BE2C (cell line): ENCODE measurements at regions not wholly inside any gene's neighbourhood (a gene's known extent, or its start where the extent isn't known, plus 50 kb on each side); places are given as distances from the start of the nearest gene placed in this dataset.

Experiments used
- DNase-seq: peaks from one replicate; pipeline ENCODE4 v3.0.0-alpha.2; 2020
- H3K27me3 ChIP-seq: fragments of 250-450 bp; sonication (Bioruptor Pico); 2 replicates; pipeline ENCODE4 v1.5.1; 2020; ENCODE audit warnings: mild to moderate bottlenecking
- H3K36me3 ChIP-seq: fragments of 250-450 bp; sonication (Bioruptor Pico); 2 replicates; pipeline ENCODE4 v1.5.1; 2020; ENCODE audit warnings: mild to moderate bottlenecking
- H3K4me1 ChIP-seq: fragments of 250-450 bp; sonication (Bioruptor Pico); 2 replicates; pipeline ENCODE4 v1.5.1; 2020
- H3K4me3 ChIP-seq: 2 replicates; pipeline ENCODE4 v1.5.1; 2011; ENCODE audit warnings: low read depth, low read length
- H3K9me3 ChIP-seq: fragments of 250-450 bp; sonication (Bioruptor Pico); 2 replicates; pipeline ENCODE4 v1.5.1; 2020
- CTCF ChIP-seq: IDR thresholded peaks from 2 replicates; pipeline ENCODE4 v1.5.1; 2012; ENCODE audit warnings: mild to moderate bottlenecking, low read depth, low read length

- Histone ChIP-seq H3K4me3 (no peak overlapping the region), H3K27me3 (no peaks in the 10 kb centered on the region), H3K9me3 (no peaks in the 10 kb centered on the region), H3K4me1 (no peaks in the 10 kb centered on the region), H3K36me3 (no peaks in the 10 kb centered on the region)
- no peak for TF ChIP-seq CTCF
- DNase-seq, result no peak
These were observed 330.2 kb downstream of the DIPK2A start for GRCh38 chr3:144301863-144302262.

- Histone ChIP-seq H3K36me3 (no peaks in the 10 kb centered on the region), H3K4me3 (no peak overlapping the region), H3K27me3 (no peaks in the 10 kb centered on the region), H3K4me1 (no peaks in the 10 kb centered on the region), H3K9me3 (no peaks in the 10 kb centered on the region)
- no peak for DNase-seq
- no peak for TF ChIP-seq CTCF
These were observed 336.3 kb downstream of the DIPK2A start for GRCh38 chr3:144307951-144308350.

- no peak overlapping the region for H3K4me3 ChIP-seq
- no peaks in the 10 kb centered on the region for H3K36me3 ChIP-seq
- TF ChIP-seq CTCF, result no peak
- no peaks in the 10 kb centered on the region for H3K4me1 ChIP-seq
- no peak for DNase-seq
- H3K27me3 ChIP-seq, result no peaks in the 10 kb centered on the region
- H3K9me3 ChIP-seq, result no peaks in the 10 kb centered on the region
These were observed 336.8 kb downstream of the DIPK2A start for GRCh38 chr3:144308396-144308795.

- no peak for TF ChIP-seq CTCF
These were observed 341.1 kb downstream of the DIPK2A start for GRCh38 chr3:144312702-144313101.

GRCh38 chr3:144314946-144315345, 343.3 kb downstream of the DIPK2A start:
- no peaks in the 10 kb centered on the region for H3K27me3 ChIP-seq
- DNase-seq, result no peak
- no peak overlapping the region for H3K4me3 ChIP-seq
- TF ChIP-seq CTCF, result no peak
- H3K4me1 ChIP-seq, result no peaks in the 10 kb centered on the region
- H3K9me3 ChIP-seq, result no peaks in the 10 kb centered on the region
- H3K36me3 ChIP-seq, result no peaks in the 10 kb centered on the region

More at GRCh38 chr3:144312702-144313101, 341.1 kb downstream of the DIPK2A start:
- Histone ChIP-seq H3K4me3 (no peak overlapping the region), H3K36me3 (no peaks in the 10 kb centered on the region), H3K9me3 (no peaks in the 10 kb centered on the region), H3K27me3 (no peaks in the 10 kb centered on the region), H3K4me1 (no peaks in the 10 kb centered on the region)
- DNase-seq, result no peak

GRCh38 chr3:144317961-144318360, 346.3 kb downstream of the DIPK2A start:
- Histone ChIP-seq H3K9me3 (no peaks in the 10 kb centered on the region), H3K27me3 (no peaks in the 10 kb centered on the region), H3K4me1 (no peaks in the 10 kb centered on the region), H3K36me3 (no peaks in the 10 kb centered on the region), H3K4me3 (no peak overlapping the region)
- no peak for DNase-seq
- no peak for TF ChIP-seq CTCF
